GM04503 (cell line): ENCODE measurements at regions not wholly inside any gene's neighbourhood (a gene's known extent, or its start where the extent isn't known, plus 50 kb on each side); places are given as distances from the start of the nearest gene placed in this dataset.

Source experiments
- DNase-seq: peaks from one replicate; pipeline ENCODE4 v3.0.0-alpha.2; 2012; ENCODE audit warnings: low read depth

DNA sequence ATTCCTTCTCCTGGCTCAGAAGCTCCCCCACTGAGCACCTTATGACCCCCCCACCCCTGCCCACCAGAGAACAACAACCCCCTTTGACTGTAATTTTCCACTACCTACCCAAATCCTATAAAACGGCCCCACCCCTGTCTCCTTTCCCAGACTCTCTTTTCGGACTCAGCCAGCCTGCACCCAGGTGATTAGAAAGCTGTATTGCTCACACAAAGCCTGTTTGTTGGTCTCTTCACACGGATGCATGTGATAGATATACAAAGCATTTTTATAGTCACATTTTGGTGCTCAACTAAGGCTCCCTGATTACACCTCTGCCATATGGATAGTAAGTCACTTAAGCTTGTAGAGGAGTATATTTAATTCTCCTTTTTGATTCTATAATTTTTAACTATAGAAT lies 985.8 kb downstream of the REEP3 start:
- DNase-seq = no peak

GRCh38 chr10:64507651-64508028 lies 986.4 kb downstream of the REEP3 start:
- DNase-seq = no peak

DNA sequence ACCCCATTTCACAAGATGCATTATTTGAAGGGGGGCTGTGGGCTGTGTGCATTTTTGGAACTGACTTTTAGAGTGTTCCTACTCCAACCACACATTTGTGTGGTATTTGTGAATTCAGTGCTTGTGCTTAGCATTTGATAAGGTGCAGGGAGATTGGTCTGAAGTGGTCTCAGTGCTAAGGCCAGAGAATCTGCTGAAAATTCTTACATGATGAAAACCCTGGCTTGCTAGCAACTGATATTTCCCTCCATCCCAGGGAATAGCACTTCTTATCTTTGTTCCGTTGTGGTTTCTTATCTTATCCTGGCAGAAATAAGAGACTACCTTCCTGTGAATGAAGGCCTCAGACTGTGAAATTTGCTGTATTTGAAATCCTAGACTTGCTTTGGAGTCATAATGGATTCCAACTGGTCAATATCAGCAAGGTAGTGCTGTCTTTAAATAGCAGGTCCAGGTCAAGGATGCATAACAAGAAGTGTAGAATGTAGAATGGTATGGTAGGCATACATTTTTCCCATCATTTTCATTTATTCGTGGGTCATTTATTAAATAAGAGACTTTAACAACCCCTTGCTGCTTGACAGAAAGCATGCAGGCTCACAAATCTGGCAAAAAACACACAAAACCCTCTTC lies 986.9 kb downstream of the REEP3 start:
- DNase-seq = no peak

DNA sequence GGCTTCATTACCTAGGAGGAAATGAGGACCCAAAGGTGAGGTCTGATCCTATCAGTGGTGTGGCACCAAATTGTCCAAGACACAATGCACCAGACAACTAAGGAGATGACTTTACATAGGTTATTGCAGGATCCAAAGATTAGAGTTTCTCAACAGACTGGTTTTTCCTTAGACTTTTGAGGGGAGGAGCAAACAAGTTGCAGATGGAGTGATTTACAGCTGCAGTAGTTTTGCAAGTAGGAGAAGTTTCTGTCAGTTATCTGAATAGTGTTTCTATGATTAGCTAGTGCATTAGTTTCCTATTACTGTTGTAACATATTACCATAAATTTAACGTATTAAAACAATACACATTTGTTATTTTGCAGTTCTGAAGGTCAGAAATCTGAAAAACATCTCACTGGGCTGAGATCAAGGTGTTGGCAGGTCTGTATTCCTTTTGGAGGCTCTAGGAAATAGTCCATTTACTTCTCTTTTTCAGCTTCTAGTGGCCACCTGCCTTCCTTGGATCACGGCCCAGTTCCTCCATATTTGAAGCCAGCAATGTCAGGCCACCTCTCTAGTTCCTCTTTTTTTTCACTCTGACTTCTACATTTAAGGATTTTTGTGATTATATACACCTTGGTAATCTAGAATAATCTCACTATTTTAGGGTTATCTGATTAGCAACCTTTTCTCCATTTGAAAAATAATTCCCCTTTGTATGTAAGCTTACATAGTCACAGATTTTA lies 994.9 kb downstream of the REEP3 start:
- DNase-seq = no peak

DNA sequence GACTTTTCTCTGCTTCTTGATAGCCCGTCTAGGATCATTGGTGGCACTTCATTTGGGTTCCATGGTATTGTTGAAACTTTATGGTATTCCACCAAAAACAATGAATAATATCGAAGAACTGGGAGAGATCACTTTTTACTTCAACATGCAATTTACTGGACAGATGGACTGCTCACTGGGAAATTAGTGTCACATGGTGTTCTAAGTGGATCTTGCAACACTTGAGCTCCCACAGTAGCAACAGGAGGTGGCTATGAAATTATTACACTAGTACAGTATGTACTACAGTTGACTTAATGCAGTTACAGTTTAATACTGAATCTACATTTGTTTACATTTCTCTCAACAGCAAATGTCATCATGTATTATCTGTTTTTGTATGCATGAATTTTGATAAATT lies 997.3 kb downstream of the REEP3 start:
- DNase-seq = no peak

DNA sequence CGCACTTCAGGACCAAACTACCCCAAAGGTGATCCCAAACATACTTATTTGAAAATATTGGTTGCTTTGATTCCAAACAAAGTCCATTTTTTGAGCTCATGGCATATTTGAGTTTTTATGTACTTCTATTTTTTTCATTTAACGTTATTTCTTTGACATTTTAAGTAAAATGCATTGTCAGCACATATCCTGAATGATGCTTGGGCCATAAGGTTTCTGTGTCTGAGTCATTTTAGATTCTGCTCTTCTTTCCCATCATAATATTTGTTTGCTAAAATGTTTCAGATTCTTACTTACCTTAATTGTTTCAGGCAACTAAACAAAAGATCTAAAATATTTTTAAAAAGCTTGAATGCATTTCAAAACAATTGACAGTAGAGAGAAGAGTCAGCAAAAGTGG lies 998.2 kb downstream of the REEP3 start:
- DNase-seq = no peak

- no peak for DNase-seq
These were observed 998.6 kb downstream of the REEP3 start for GRCh38 chr10:64519831-64520230.

DNA sequence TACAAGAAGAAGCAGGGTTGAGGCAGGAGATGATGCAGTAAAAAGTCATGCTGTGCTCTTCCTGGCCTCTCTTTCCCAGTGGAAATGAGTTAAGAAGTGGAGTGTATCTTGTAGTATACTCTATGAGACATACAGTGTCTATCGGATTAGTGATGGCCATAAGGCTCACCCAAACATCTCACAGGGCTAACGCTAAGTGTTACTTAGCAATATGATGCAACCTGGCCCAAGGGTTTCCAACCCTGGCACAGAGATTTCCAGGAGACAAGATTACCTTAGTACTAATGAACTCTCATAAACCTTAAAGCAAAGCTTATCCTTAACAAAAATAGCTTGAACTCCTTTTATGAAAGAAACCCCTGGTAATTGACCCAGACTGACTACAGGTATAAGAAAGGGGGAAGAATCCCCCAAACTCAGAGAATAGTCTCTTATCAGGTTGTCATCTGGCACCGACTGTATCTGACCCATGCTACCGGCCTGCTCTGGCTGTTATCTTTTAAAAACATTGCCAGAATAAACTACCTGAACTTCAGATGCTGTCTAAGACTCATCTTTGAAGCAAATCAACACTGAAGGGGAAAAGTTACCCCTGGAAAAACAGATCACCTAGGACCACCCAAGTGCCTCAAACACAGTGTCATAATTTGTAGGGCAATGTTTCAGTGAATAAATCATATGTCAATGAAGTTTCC lies 1002.0 kb downstream of the REEP3 start:
- no peak for DNase-seq

DNA sequence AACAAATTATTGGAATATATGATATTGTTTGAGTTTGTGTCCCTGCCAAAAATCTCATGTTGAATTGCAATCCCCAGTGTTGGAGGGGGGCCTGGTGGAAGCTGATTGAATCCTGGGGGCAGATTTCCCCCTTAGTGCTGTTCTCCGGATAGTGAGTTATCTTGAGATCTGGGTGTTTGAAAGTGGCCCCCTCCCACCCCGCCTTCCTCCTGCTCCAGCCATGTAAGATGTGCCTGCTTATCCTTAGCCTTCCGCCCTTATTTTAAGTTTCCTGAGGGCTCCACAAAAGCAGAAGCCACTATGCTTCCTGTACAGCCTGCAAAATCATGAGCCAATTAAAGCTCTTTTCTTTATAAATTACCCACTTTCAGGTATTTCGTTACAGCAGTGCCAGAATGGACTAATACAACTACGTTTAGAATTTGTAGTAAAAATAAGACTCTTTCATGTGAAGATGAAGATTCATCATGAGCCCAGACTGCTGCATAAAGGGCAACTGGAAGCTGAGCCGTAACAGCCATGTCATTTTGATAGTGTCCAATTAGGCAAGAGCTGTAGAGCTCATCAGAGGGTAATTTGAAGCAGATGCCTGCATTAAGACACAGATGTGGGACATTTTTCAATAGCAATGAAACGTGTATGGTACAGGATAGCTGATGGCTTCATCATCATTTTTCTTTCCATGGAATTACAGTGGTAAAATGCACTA lies 1007.2 kb downstream of the REEP3 start:
- no peak for DNase-seq

GRCh38 chr10:64529003-64529350 lies 1007.8 kb downstream of the REEP3 start:
- no peak for DNase-seq

DNA sequence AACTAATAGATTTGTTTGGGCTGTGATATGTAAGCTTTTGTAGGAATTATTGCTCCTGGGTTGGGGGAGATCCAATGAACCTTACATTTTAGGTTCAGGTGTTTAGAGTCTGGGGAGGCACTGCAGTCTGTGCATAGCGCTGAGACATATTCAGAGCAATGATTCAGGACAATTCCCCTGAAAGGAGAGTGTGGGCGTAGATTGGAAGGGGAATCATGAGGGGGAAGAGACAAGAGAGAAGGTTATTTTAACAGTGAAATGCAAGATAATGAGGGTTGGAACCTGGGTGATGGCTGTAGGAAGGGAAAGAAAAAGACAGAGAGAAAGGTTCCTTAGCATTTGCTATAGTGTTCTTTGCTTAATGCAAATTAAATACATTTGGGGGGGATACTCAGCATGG lies 1013.4 kb downstream of the REEP3 start:
- DNase-seq = no peak

GRCh38 chr10:64535131-64535867 lies 1014.1 kb downstream of the REEP3 start:
- no peak for DNase-seq

DNA sequence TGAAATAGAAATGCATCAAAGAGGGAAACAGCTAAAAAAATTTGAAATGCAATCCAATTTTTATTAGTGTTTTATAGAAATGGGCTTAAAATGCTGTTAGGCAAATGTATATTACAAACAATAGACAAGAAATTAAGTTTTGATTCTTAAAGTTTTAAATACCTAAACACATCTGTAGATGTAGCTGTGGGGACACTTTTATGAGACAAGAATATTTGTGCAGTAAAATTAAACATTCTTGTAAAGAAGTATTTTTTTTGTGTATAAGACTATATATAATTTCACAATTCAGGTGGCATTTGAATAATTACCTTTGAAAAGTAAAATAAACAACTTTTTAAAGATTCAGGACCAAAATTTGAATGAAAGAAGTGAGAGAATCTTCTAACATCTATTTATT lies 1015.9 kb downstream of the REEP3 start:
- DNase-seq = no peak

DNA sequence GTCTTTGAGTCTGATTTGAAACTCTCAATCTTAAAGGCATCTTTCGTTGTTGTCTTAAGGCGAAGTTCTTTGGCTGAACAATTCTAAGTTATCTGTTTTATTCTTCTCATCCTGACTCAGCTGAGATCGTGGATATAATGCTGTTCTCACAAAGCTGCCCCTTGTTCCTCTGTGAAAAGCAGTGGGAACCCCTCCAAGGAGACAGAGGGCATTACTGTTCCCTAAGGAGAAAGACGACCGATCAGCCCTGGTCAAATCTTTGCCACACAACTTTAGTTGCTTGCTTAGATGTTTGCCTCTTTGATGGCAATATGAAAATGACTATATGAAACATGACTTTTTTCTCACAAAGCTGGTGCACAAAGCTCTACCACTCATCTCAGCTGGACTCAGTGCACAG lies 1016.7 kb downstream of the REEP3 start:
- no peak for DNase-seq

- no peak for DNase-seq
These were observed 1024.9 kb downstream of the REEP3 start for GRCh38 chr10:64546073-64546472.

DNA sequence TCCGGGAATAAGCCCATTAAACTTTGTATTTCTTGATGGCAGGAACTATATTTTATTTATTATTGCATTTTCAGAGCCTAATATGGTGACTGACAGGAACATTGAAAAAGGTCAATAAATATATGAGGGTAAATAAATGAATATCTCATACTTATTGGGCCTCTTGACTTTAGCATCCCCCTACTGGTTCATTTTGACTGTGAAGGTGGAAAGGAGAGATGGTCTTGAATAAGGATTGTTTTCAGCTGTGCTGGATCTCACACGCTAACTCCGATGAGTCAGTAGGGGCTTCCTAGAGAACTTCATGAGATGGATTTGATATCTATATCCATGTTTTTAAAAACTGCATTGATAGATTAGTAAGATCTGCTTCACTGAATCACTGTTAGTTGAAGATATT lies 1026.0 kb downstream of the REEP3 start:
- DNase-seq = no peak

- no peak for DNase-seq
These were observed 1034.5 kb downstream of the REEP3 start for GRCh38 chr10:64555666-64556065.

- DNase-seq = no peak
These were observed 1037.1 kb downstream of the REEP3 start for GRCh38 chr10:64558094-64558835.

DNA sequence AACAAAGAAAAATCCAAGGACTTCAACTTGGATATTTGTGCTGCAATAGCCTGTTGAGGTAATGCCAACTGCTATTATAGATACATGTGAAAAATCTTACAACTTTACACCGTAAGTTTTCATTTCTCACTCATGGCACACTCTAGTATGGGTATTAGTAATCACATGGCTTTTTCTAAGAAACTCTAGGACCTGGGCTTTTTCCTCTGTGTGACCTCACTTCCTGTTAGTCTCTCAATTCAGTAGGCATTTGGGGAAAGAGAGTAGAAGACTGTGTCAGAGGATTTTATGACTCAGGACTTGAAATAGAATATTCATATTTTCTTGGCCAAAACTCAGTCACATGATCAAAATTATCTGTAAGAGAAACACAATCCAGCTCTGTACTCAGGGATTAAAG lies 1049.9 kb downstream of the REEP3 start:
- DNase-seq = no peak

DNA sequence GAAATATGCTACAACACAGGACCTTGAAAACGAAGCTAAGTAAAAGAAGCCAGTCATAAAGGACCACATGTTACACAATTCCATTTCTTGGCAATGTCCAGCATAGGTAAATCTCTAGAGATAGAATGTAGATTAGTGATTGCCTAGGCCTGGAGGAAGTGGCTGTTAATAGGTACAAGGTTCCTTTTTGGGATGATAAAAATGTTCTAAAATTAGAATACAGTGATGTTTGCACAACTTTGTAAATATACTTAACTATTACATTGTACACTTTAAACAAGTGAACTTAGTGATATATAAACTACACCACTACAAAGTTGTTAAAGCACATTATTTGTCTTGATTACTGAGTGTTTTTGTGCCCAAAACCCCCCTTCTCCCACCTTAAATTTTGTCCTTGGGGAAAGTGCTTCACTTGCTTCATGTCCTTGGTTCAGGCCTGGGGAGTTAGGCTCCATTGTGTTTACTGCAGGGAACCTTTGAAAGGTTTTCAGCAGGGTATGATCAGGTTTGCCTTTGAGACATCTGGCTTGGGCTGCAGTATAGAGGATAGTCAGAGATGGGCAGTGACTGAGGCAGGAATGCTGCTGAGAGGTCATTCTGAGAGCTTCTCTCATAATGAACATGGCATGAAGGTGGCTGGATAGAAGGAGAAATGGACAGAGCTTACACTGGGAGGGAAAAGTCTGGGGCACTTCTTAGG lies 1052.6 kb downstream of the REEP3 start:
- DNase-seq = no peak

DNA sequence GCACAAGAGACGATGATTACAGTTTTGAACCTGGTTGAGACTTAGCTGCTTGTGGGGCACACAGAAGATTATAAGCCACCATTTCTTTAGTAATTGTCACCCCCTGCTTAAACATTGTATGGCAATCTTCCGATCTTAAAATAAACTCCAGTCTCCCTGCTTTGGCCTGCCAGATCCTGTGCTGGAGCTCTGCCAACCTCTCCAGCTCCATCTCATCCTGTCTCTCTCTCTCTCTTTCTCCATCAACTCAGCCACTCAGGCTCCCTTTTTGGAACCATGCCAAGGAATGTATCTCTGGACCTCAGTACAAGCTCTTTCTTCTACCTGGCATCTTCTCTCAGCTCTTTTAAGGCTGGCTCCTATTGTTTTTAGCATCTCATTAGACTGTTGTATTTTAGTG lies 1053.2 kb downstream of the REEP3 start:
- no peak for DNase-seq
